Heart right ventricle (tissue), 16 donors: ENCODE measurements at regions not wholly inside any gene's neighbourhood (a gene's known extent, or its start where the extent isn't known, plus 50 kb on each side); places are given as distances from the start of the nearest gene placed in this dataset.

Experiments
- ATAC-seq, 8 donors: fragments of 200-7000 bp; cut with Tn5 transposase; one replicate each; pipeline ENCODE4 v1.9.1; 2020; ENCODE audit warnings: mild to moderate bottlenecking in 8 of 8, moderate library complexity in 8 of 8, moderate number of reproducible peaks in 1 of 8
- DNase-seq, 2 donors: peaks; one replicate each; pipeline ENCODE4 v3.0.0-alpha.2; 2020
- H3K27ac ChIP-seq, 10 donors: fragments of 200-600 bp; sonication (generic) in 2 of 10; one replicate each; pipeline versions ENCODE4 v1.5.0 to v1.8.0; 2020 to 2022; ENCODE audit warnings: mild to moderate bottlenecking in 3 of 10
- H3K27me3 ChIP-seq, 7 donors: fragments of 200-600 bp; one replicate each; pipeline ENCODE4 v1.8.0; 2021 to 2022; ENCODE audit warnings: mild to moderate bottlenecking in 2 of 7
- H3K36me3 ChIP-seq, 9 donors: fragments of 200-600 bp; sonication (generic) in 1 of 9; one replicate each; pipeline versions ENCODE4 v1.5.0 to v1.8.0; 2020 to 2022; ENCODE audit warnings: mild to moderate bottlenecking in 2 of 9
- H3K4me1 ChIP-seq, 9 donors: fragments of 200-600 bp; sonication (generic) in 1 of 9; one replicate each; pipeline versions ENCODE4 v1.5.0 to v1.8.0; 2020 to 2022; ENCODE audit warnings: mild to moderate bottlenecking in 4 of 9
- H3K4me3 ChIP-seq, 10 donors: fragments of 200-600 bp; sonication (generic) in 2 of 10; one replicate each; pipeline versions ENCODE4 v1.5.0 to v1.8.0; 2020 to 2022; ENCODE audit warnings: mild to moderate bottlenecking in 7 of 10, moderate library complexity in 2 of 10
- H3K9me3 ChIP-seq, 11 donors: fragments of 200-600 bp in 10 of 11; sonication (generic) in 2 of 11; one replicate each; pipeline versions ENCODE4 v1.5.0 to v1.8.0; 2013 to 2022; ENCODE audit warnings: mild to moderate bottlenecking in 2 of 11, control low read depth in 1 of 11, moderate library complexity in 1 of 11
- CTCF ChIP-seq, 9 donors: fragments of 200-600 bp; sonication (generic) in 2 of 9; IDR thresholded peaks; one replicate each; pipeline versions ENCODE4 v1.5.0 to v1.8.0; 2021 to 2022; ENCODE audit warnings: antibody characterized with exemption in 9 of 9, mild to moderate bottlenecking in 5 of 9, moderate library complexity in 1 of 9
- WGBS, 2 donors: extraction: QIAGEN DNeasy Blood & Tissue Kit; methylation state at CpG; one replicate each; pipeline ENCODE4 v1.1.7; 2013; ENCODE audit warnings: inconsistent platforms in 1 of 2; 5-methylcytosine and 5-hydroxymethylcytosine counted together
- intact Hi-C, 10 donors: fragments of 100-400 bp; cut with DNase I; formaldehyde crosslinking; loops; one replicate each; pipeline versions ENCODE4 v1.11.1 to v1.14.2; 2022
- donor health status: Arrhythmogenic right ventricular cardiomyopathy.
- donor health status: ischemic (EF 13 %, LVEDD 7.1; RV severe dilation, severe dysfunction).
- donor health status: healthy with polysubstance abuse.
- donor health status: DM: no; HTN: yes; CAD: no.
- donor health status: DM: no; HTN: no; CAD: no.
- donor health status: ischemic (EF 25% LVEDD 6.9; RV normal size, moderate dysfunction).
- donor health status: ischemic (EF 25% LVEDD 5.7; RV mildly dilated, moderate dysfunction).
- donor health status: healthy.
- donor health status: DM: yes; HTN: yes; CAD: no.
- donor health status: Ischemic cardiomyopathy.
- donor health status: ischemic (EF 35%, LVEDD 5.7; RV mildly dilated, moderate dysfunction).
- donor health status: nonischemic (EF 11% LVEDD 7.7; RV severe dilation, severe dysfunction).
- donor health status: DM: yes; HTN: yes; CAD: no.
- donor health status: PGD.
- donor health status: ischemic (EF 29% LVEDD 5.4; RV normal size, mild dysfunction).
- donor health status: nonischemic (EF 23%, LVEDD 6.1; RV moderate dilation, normal function).

GRCh38 chr4:27759611-27760575 lies 899.3 kb downstream of the STIM2 start:
- no peak for ATAC-seq
- intact Hi-C loops = no loop called here

GRCh38 chr4:27763830-27764525 lies 903.3 kb downstream of the STIM2 start:
- Histone ChIP-seq H3K36me3 (no peaks in the 10 kb centered on the region), H3K27ac (no peak overlapping the region), H3K9me3 (no peaks in the 10 kb centered on the region), H3K4me3 (no peak overlapping the region), H3K27me3 (no peaks in the 10 kb centered on the region), H3K4me1 (no peaks in the 10 kb centered on the region)
- intact Hi-C loops = no loop called here
- no peak for ATAC-seq
- no peak for TF ChIP-seq CTCF (IDR thresholded peaks at IDR 0.05)
- no peak for DNase-seq
- WGBS, 2 donors = 65 to 75% methylated on average over 5 of the region's 5 CpGs

More at GRCh38 chr4:27759611-27760575, 899.3 kb downstream of the STIM2 start:
- no peak for DNase-seq
- WGBS, 2 donors = 83% methylated on average over 11 of the region's 11 CpGs
- Histone ChIP-seq H3K27me3 (no peaks in the 10 kb centered on the region), H3K9me3 (no peaks in the 10 kb centered on the region), H3K36me3 (no peaks in the 10 kb centered on the region), H3K4me1 (no peaks in the 10 kb centered on the region), H3K4me3 (no peak overlapping the region), H3K27ac (no peak overlapping the region)
- no peak for TF ChIP-seq CTCF (IDR thresholded peaks at IDR 0.05)

DNA sequence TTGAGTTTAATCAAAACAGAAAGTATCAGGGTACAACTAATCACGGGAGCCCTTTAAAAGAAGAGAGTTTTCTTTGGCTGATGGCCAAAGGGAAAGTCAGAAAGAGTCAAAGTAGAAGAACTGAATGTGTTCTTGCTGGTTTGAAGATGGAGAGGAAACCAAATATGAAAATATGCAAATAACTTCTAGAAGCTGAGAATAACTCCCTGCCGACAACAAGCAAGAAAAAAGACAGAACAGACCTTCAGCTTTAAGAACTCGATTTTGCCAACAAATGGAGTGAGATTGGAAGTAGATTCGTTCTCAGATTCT lies 903.8 kb downstream of the STIM2 start:
- no peak for ATAC-seq
- Histone ChIP-seq H3K27me3 (no peaks in the 10 kb centered on the region), H3K36me3 (no peaks in the 10 kb centered on the region), H3K9me3 (no peaks in the 10 kb centered on the region), H3K27ac (no peak overlapping the region), H3K4me1 (no peaks in the 10 kb centered on the region), H3K4me3 (peak overlapping the region in 1 of 10 donors; percentile 5)
- no peak for TF ChIP-seq CTCF (IDR thresholded peaks at IDR 0.05)
- 39% methylated on average over 4 of the region's 4 CpGs for WGBS, 2 donors
- intact Hi-C loops = no loop called here
- DNase-seq = no peak

DNA sequence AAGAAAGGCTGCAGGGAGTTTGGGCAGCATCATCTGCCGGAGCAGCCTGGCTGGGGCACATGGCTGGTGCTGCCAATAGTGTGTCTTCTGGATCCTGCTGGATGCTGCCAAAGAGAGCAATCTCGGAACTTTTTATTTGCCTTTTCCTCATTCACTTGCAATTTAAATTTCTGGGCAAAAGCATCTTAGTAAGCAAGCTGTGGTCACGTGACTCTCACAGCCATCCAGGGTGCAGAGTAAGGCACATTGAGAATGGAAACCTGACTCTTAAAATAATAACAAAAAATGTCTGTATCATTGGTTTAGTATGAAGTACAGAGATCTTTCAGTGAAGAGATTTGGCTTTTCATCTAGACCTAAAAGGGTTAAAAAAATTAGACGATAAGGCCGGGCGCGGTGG lies 910.3 kb downstream of the STIM2 start:
- peaks cover 0 to 5% (median 0%) of the 10 kb centered on the region in 7 donors for H3K27me3 ChIP-seq
- ATAC-seq (no peak), DNase-seq (no peak)
- no peak overlapping the region for H3K27ac ChIP-seq
- no peak for TF ChIP-seq CTCF (IDR thresholded peaks at IDR 0.05)
- WGBS, 2 donors = 89 to 90% methylated on average over 7 of the region's 7 CpGs
- H3K9me3 ChIP-seq = no peaks in the 10 kb centered on the region
- intact Hi-C loops = no loop called here
- H3K36me3 ChIP-seq = no peaks in the 10 kb centered on the region
- H3K4me3 ChIP-seq = no peak overlapping the region
- H3K4me1 ChIP-seq = no peaks in the 10 kb centered on the region
